Keratinocyte (primary cell): ENCODE measurements at regions not wholly inside any gene's neighbourhood (a gene's known extent, or its start where the extent isn't known, plus 50 kb on each side); places are given as distances from the start of the nearest gene placed in this dataset.

ENCODE experiments used
- EZH2 ChIP-seq: IDR thresholded peaks from one replicate; pipeline ENCODE4 v1.6.1; 2012; ENCODE audit warnings: inconsistent platforms, mild to moderate bottlenecking, low read length, moderate library complexity
- TF ChIP-seq, protein P1 (sequence below), 3 experiments: IDR thresholded peaks in 1 of 3; conservative IDR thresholded peaks in 1 of 3; optimal IDR thresholded peaks in 1 of 3; 2 replicates in 2 of 3; 3 replicates in 1 of 3; pipeline versions ENCODE3 to v1.5.1; 2011; ENCODE audit warnings: low read length in 3 of 3, mild to moderate bottlenecking in 3 of 3, moderate library complexity in 2 of 3, control low read depth in 1 of 3, inconsistent platforms in 1 of 3; ENCODE audit not compliant: insufficient read depth in 2 of 3; ENCODE audit errors: extremely low read depth in 1 of 3

DNA sequence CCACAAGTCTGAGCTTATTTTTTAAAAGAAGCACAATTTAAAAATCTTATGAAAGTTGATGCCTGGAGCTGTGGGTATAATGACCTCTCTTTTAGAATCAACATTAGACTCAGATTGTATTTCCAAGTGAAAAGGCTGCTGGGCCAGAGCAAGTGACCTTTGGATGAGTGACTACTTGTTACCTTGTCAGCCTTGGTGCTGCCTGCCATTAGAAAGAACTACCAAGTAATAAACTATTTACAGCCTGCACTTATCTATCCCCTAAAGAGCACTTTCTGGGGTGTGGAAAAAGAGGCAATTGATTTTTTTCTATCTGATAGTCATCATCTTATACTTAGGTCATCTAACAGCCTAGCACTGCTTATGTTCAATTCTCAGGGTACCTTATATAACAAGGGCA is 134.9 kb upstream of the FBXL17 start:
- TF ChIP-seq, protein P1, sequence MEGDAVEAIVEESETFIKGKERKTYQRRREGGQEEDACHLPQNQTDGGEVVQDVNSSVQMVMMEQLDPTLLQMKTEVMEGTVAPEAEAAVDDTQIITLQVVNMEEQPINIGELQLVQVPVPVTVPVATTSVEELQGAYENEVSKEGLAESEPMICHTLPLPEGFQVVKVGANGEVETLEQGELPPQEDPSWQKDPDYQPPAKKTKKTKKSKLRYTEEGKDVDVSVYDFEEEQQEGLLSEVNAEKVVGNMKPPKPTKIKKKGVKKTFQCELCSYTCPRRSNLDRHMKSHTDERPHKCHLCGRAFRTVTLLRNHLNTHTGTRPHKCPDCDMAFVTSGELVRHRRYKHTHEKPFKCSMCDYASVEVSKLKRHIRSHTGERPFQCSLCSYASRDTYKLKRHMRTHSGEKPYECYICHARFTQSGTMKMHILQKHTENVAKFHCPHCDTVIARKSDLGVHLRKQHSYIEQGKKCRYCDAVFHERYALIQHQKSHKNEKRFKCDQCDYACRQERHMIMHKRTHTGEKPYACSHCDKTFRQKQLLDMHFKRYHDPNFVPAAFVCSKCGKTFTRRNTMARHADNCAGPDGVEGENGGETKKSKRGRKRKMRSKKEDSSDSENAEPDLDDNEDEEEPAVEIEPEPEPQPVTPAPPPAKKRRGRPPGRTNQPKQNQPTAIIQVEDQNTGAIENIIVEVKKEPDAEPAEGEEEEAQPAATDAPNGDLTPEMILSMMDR (optimal IDR thresholded peaks at IDR 0.05 in 1 of 3, IDR thresholded peaks at IDR 0.05 in 1 of 3, conservative IDR thresholded peaks at IDR 0.05 in 1 of 3; ENCODE audit: extremely low read depth in 1 of 3, insufficient read depth in 2 of 3, low read length in 3 of 3) = no peak
- TF ChIP-seq EZH2 = no peak
